Esophagus muscularis mucosa (tissue), 4 donors: ENCODE measurements at regions not wholly inside any gene's neighbourhood (a gene's known extent, or its start where the extent isn't known, plus 50 kb on each side); places are given as distances from the start of the nearest gene placed in this dataset.

Source experiments
- EP300 ChIP-seq: sonication (generic); formaldehyde crosslinking; IDR thresholded peaks from one replicate; pipeline ENCODE4 v1.6.1; 2017; ENCODE audit warnings: antibody characterized with exemption
- POLR2A ChIP-seq: fragments of 450-650 bp; IDR thresholded peaks from one replicate; pipeline ENCODE4 v1.6.1; 2017; ENCODE audit warnings: antibody characterized with exemption, moderate library complexity, mild to moderate bottlenecking, low read depth
- POLR2AphosphoS5 ChIP-seq, 2 donors: sonication (generic); formaldehyde crosslinking; IDR thresholded peaks; one replicate each; pipeline ENCODE4 v1.6.1; 2017; ENCODE audit warnings: antibody characterized with exemption in 2 of 2
- TF ChIP-seq, protein P1 (sequence below), 3 experiments: fragments of 200-600 bp in 2 of 3; fragments of 450-650 bp in 1 of 3; sonication (generic) in 2 of 3; IDR thresholded peaks; one replicate each; pipeline ENCODE4 v1.5.1; 2017 to 2019; ENCODE audit warnings: antibody characterized with exemption in 3 of 3, mild to moderate bottlenecking in 2 of 3, moderate library complexity in 1 of 3

DNA sequence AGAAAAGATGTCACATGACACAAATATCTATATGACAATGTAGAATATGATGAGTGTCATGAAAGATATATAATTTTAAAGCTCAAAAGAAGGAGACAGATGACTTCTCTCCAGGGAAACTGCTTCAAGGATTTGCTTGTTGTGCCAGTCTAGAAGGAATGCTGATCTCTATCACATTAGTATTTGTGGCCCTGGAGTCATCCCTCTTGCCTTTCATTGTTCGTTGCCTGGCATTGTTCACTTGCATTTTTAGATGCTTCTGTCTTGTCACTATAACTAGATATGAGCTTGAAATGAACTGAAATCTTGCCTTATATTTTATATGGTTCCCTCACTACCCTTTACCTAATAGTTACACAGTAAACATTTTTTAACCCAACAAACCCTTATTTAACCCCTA is 207.5 kb downstream of the ZNF608 start:
- TF ChIP-seq, protein P1, sequence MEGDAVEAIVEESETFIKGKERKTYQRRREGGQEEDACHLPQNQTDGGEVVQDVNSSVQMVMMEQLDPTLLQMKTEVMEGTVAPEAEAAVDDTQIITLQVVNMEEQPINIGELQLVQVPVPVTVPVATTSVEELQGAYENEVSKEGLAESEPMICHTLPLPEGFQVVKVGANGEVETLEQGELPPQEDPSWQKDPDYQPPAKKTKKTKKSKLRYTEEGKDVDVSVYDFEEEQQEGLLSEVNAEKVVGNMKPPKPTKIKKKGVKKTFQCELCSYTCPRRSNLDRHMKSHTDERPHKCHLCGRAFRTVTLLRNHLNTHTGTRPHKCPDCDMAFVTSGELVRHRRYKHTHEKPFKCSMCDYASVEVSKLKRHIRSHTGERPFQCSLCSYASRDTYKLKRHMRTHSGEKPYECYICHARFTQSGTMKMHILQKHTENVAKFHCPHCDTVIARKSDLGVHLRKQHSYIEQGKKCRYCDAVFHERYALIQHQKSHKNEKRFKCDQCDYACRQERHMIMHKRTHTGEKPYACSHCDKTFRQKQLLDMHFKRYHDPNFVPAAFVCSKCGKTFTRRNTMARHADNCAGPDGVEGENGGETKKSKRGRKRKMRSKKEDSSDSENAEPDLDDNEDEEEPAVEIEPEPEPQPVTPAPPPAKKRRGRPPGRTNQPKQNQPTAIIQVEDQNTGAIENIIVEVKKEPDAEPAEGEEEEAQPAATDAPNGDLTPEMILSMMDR (IDR thresholded peaks at IDR 0.05), result no peak
- TF ChIP-seq POLR2A, result no peak
- TF ChIP-seq EP300, result no peak
- no peak for TF ChIP-seq POLR2AphosphoS5 (IDR thresholded peaks at IDR 0.05)
